ENCODE measurements at regions not wholly inside any gene's neighbourhood (a gene's known extent, or its start where the extent isn't known, plus 50 kb on each side); places are given as distances from the start of the nearest gene placed in this dataset.

- no peak for DNase-seq
Measured at GRCh38 chr15:31842532-31843195, 187.7 kb upstream of the CHRNA7 start.

GRCh38 chr15:31843426-31844055 is 186.8 kb upstream of the CHRNA7 start:
- DNase-seq = no peak

GRCh38 chr15:31845791-31846190 is 184.5 kb upstream of the CHRNA7 start:
- DNase-seq = no peak

- no peak for DNase-seq
Measured at GRCh38 chr15:31847961-31848360, 182.4 kb upstream of the CHRNA7 start.

- no peak for DNase-seq
Measured at GRCh38 chr15:31848621-31849020, 181.7 kb upstream of the CHRNA7 start.

GRCh38 chr15:31852933-31853799 is 177.1 kb upstream of the CHRNA7 start:
- no peak for DNase-seq

DNA sequence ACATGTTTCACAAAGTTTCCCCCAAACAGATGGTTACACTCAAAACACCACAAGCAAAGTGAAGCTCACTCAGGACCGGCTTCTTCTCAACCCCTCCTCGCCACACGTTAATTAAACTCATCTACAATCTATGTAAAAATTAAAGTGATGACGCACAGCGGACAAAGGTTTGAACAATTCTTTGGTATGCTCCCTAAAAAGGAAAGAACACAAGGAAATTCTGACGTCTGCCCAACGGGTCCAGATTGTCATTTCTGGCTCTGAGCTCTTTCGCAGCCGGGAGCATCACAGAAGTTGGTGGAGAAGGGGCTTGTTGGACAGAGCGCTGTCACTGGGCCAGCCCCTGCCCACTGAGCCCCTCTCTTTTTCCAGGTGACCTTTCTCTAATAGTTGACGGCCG is 173.7 kb upstream of the CHRNA7 start:
- no peak for DNase-seq

- no peak for DNase-seq
Measured at GRCh38 chr15:31857194-31857593, 173.1 kb upstream of the CHRNA7 start.

DNA sequence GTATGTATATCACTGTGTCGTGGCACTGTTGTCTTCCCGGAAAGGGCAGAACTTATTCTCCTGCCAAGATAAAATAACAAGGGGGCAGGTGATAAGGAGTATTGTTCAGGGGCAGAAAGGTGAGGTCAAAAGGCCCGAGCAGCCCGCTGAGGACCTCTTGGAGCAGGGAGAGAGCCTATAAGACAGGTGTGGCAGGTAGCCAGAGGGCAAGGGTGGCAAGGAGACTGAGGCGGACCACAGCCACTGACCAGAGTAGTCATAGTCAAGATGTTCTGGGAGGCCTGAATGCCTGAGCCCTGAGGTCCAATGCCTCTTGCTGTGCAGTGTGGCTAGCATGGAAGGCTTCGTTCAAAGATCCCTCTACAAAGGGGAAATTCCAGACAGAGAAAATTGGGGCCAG is 172.3 kb upstream of the CHRNA7 start:
- DNase-seq = no peak

- no peak for DNase-seq
Measured at GRCh38 chr15:31866248-31866647, 164.1 kb upstream of the CHRNA7 start.

DNA sequence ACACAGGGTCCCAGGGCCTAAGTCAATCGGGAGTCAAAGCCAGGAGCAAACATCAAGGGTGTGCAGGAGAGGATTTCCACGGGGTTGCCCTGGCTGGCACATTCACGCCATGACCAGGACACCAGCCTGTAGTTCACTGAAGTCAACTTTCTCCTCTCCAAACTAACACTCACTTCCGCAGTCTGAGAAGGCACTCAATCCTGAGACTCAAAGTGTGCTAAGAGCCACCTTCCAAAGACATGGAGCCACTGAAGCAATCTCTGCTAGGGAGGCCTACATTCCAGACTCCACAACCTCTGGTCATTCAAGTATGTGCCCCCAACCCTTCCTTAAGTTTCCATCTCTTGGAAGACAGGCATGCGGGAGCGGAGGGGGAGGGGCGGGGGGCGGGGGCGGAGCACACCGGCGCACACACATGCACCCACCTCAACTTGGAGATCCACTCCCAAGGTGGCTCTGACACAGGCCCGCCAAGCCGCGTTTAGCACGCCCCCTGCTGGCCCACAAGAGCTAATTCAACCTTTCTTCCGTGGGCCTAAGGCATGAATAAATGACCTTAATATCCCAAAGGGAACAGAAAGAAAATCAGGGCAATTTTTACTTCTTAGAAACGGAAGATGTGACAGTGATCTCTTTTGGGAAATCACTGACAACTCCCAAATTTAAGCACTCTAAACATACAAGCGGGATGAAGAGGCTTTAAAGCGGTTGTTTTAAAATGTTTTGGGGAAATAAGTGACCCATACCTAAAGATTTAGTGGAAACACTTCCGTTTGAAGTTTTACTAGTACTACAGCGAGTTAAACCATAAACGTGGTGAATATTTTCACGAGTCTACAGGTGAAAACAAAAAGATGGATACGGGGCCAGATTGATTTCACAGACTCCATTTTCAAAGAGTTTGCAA is 162.5 kb upstream of the CHRNA7 start:
- DNase-seq = peak; percentile 65

GRCh38 chr15:31869686-31870307 is 160.5 kb upstream of the CHRNA7 start:
- no peak for DNase-seq

DNA sequence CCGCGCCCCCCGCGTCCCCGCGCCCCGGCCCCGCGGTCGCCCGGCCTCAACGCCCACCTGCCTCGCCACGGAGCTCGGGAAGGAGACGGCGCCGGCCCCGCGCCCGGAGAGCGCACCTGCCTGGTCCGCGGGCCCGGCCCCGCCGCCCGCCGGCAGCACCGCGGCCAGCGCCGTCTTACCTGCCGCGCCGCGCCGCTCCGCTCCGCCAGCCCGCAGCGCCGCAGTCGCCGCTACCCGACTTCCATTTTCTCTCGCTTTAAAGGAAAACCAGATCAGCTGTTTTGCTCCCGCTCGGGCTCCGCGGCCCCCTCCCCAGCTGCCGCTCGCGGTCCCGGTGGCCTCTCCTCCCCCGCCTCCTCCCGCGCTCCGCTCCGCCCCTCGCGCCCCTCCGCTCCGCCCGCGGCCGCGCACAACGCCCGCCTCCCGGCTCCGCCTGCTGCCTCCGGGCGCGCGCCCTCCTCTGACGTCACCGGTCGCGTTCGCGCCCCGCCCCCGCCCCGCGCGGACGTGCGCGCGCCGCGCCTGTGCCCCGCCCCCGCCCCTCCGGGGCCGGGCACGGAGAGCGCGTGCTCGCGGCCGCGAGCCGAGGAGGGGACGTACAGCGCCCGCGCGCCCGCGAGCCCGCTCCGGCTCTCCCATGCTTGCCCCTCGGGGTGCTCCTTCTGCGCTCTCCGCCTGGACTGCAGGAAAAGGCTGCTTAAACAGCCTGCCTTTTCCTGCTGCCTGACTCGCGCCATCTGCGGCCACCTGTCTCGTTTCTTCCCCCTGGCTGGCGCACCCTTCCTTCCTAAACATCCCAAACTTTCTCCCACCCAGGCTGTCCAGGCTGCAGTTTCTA is 159.8 kb upstream of the CHRNA7 start, which contains the start of gene OTUD7A:
Gene OTUD7A, minus strand, starts transcription at position 346 of the 838 bp plus-strand sequence.
- DNase-seq = peak; percentile 84

DNA sequence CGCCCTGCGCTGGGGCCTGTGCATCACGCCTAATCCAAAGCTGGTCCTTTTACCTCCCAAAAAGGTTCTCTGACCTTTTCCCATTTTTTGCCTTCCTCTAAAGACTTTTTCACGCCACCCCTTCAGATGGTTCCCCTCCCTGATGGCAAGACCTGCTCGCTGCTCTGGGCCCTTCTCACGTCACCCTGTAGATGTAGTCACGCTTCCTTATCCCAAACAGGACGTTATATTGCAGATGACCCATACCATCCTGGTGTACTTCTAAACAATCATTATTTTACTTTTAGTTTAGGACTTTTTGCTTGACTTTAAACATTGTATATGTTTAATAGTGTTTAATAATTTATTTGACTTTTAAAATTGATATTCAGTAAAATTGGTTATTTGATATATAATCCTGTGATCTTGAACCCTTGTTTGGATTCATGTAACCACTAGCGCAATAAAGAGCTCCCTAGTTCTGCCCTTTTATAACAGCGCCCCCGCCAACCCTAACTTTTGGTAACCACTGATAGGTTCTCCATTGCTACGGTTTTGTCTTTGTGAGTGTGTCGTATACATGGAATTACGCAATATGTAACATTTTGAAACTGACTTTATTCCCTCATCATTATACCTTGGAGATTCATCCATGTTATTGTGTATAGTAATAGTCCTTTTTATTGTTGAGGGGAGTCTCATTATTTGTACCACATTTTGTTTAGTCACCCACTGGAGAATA is 159.0 kb upstream of the CHRNA7 start:
- peak; percentile 7 for DNase-seq

DNA sequence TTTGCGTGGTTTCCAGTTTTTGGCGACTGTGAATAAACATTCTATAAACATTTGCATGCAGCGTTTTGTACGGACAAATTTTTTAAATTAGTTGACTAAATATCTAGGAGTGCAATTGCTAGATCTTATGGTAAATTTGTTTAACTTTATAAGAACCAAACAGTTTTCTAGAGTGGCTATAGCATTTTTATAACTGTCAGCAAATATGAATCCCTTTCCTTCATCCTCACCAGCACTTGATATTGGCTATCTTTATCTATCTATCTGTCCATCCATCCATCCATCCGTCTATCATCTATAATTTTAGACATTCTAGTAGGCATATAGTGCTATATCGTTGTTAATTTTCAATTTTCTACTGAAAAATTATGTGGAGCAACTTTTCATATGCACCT is 158.4 kb upstream of the CHRNA7 start:
- DNase-seq = no peak

GRCh38 chr15:31887246-31887645 is 143.1 kb upstream of the CHRNA7 start:
- DNase-seq = no peak

DNA sequence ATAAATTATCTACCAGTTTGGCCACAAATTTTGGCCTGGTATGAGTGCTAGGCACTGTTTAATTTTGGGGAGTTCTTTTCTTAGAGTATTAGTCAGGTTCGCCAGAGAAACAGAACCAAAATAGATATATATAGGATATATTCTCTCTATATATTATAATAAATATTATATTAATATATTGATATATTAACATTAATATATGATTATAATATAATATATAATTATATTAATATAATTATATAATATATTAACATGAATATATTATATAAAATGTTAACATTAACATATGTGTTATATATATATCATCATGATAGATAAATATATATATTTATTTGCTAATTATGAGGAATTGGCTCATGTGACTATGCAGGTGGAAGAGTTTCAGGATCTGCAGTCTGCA is 137.8 kb upstream of the CHRNA7 start:
- DNase-seq = no peak

- no peak for DNase-seq
Measured at GRCh38 chr15:31893780-31894179, 136.5 kb upstream of the CHRNA7 start.

- DNase-seq = no peak
Measured at GRCh38 chr15:31897746-31898145, 132.6 kb upstream of the CHRNA7 start.

GRCh38 chr15:31901501-31901900 is 128.8 kb upstream of the CHRNA7 start:
- DNase-seq = no peak

DNA sequence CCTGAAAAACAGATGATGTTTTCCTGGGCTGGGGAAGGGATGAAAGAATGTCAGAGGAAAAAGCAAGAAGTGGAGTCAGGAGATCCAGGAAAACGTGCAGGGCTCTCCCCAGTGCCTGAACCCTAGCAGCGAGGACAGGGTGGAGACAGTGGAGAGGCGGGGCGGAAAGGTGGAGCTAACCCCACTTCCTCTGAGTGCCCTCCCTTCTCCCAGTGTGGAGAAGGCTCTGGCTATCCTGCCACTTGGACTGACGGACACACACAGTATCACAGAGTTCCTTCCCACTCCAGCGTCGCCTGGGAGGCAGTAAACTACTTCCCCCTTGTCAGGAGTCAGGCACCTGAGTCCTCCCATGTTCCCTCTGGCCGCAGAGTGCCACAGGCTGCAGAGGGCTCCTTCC is 125.3 kb upstream of the CHRNA7 start:
- DNase-seq = no peak

Data from activated CD4-positive, alpha-beta T cell treated with anti-CD3 and anti-CD28 coated beads for 48 hours (primary cell).